HepG2 (cell line): ENCODE measurements at regions not wholly inside any gene's neighbourhood (a gene's known extent, or its start where the extent isn't known, plus 50 kb on each side); places are given as distances from the start of the nearest gene placed in this dataset.

Experiments
- ATAC-seq: fragments of 200-7000 bp; cut with Tn5 transposase; 3 replicates; pipeline ENCODE4 v1.9.1; 2020; ENCODE audit warnings: mild to moderate bottlenecking, moderate library complexity
- BruUV-seq: library from RNA; stranded (reverse); fragments of 400-500 nt; replicated peaks from 2 replicates; lab custom pipeline; 2021; lab: Mats Ljungman, UMichigan
- CTCF ChIA-PET: fragments of 300-600 bp; formaldehyde crosslinking; extraction: SDS; loops from one replicate; lab custom pipeline; 2021; ENCODE audit warnings: low total read pairs, inconsistent platforms, low intra/inter-chr PET ratio; lab: Yijun Ruan, JAX
- POLR2A ChIA-PET: fragments of 350-600 bp; sonication (Branson Sonifier 250); formaldehyde crosslinking; loops from one replicate; lab custom pipeline; 2020; ENCODE audit warnings: antibody characterized with exemption, inconsistent platforms; lab: Yijun Ruan, JAX
- DNase-seq: peaks from one replicate; pipeline ENCODE4 v3.0.0-alpha.2; 2015; ENCODE audit warnings: low spot score
- FAIRE-seq: peaks from 3 replicates; lab custom pipeline; 2011; peaks lifted over from hg19 to GRCh38; lab: Jason Lieb, UNC
- H2AFZ ChIP-seq: one replicate; pipeline ENCODE4 v1.6.1; 2011; ENCODE audit warnings: low read length, inconsistent platforms
- H3K27ac ChIP-seq: fragments of 300-600 bp; 3 replicates; pipeline ENCODE4 v1.8.0; 2011; ENCODE audit warnings: mixed run types, mild to moderate bottlenecking, mixed read lengths, low read length, inconsistent platforms; ENCODE audit not compliant: insufficient read depth; ENCODE audit errors: extremely low read length
- H3K27me3 ChIP-seq, 2 experiments: fragments of 200-600 bp in 1 of 2; 2 replicates in 1 of 2; 3 replicates in 1 of 2; pipeline versions ENCODE4 v1.6.0 to v1.8.0; 2011; ENCODE audit warnings: low read length in 2 of 2, mild to moderate bottlenecking in 2 of 2, moderate library complexity in 2 of 2, inconsistent platforms in 1 of 2; ENCODE audit not compliant: insufficient read depth in 2 of 2, control insufficient read depth in 1 of 2
- H3K36me3 ChIP-seq, 2 experiments: fragments of 200-600 bp in 1 of 2; replicated peaks in 1 of 2; 2 replicates in 1 of 2; 3 replicates in 1 of 2; pipeline versions ENCODE4 v1.5.1 to v1.8.0; 2011; ENCODE audit warnings: low read length in 2 of 2, inconsistent platforms in 1 of 2; ENCODE audit not compliant: insufficient read depth in 2 of 2, control insufficient read depth in 1 of 2
- H3K4me1 ChIP-seq: 2 replicates; pipeline ENCODE4 v1.5.1; 2012; ENCODE audit warnings: low read length, inconsistent platforms; ENCODE audit not compliant: insufficient read depth
- H3K4me2 ChIP-seq: 2 replicates; pipeline ENCODE4 v1.6.0; 2011; ENCODE audit warnings: low read depth, low read length, inconsistent platforms
- H3K4me3 ChIP-seq, 3 experiments: fragments of 200-600 bp in 1 of 3; sonication (generic), shearing (Covaris generic) in 1 of 3; replicated peaks in 1 of 3; 2 replicates each; pipeline ENCODE4 v1.5.1; 2011 to 2016; ENCODE audit warnings: low read length in 3 of 3, inconsistent platforms in 2 of 3, low read depth in 2 of 3, mild to moderate bottlenecking in 2 of 3, control low read depth in 1 of 3, mixed read lengths in 1 of 3; ENCODE audit not compliant: insufficient read depth in 1 of 3
- H3K79me2 ChIP-seq: one replicate; pipeline ENCODE4 v1.6.1; 2011; ENCODE audit warnings: low read length, inconsistent platforms; ENCODE audit not compliant: insufficient read depth
- H3K9ac ChIP-seq: 2 replicates; pipeline ENCODE4 v1.6.0; 2011; ENCODE audit warnings: mild to moderate bottlenecking, low read depth, low read length, inconsistent platforms; ENCODE audit not compliant: insufficient read depth
- H3K9me3 ChIP-seq: 2 replicates; pipeline ENCODE4 v1.5.1; 2012; ENCODE audit warnings: mild to moderate bottlenecking, low read length
- H4K20me1 ChIP-seq: 2 replicates; pipeline ENCODE4 v1.6.0; 2011; ENCODE audit warnings: inconsistent platforms, mild to moderate bottlenecking, low read length, moderate library complexity; ENCODE audit not compliant: insufficient read depth
- ARNT2 ChIP-seq: sonication (generic); formaldehyde crosslinking; IDR thresholded peaks from 2 replicates; pipeline ENCODE4 v1.8.0; 2022; ENCODE audit warnings: mild to moderate bottlenecking, low read depth, missing genetic modification reagents, moderate library complexity
- CCDC6 ChIP-seq: sonication (generic); formaldehyde crosslinking; IDR thresholded peaks from 2 replicates; pipeline ENCODE4 v1.8.1; 2022; ENCODE audit warnings: mild to moderate bottlenecking, missing genetic modification reagents, moderate library complexity
- CTCF ChIP-seq: sonication (generic); formaldehyde crosslinking; IDR thresholded peaks from 2 replicates; pipeline ENCODE4 v1.5.0; 2020; ENCODE audit warnings: mild to moderate bottlenecking, missing genetic modification reagents, moderate library complexity
- HMGXB4 ChIP-seq, 2 experiments: sonication (generic) in 1 of 2; formaldehyde crosslinking in 1 of 2; IDR thresholded peaks; 2 replicates each; pipeline versions ENCODE4 v1.4.0 to v1.6.1; 2018 to 2020; ENCODE audit warnings: missing genetic modification reagents in 2 of 2, borderline replicate concordance in 1 of 2, low read depth in 1 of 2, mild to moderate bottlenecking in 1 of 2, missing biosample characterization in 1 of 2
- HNRNPH1 ChIP-seq: fragments of 200-400 bp; formaldehyde crosslinking; optimal IDR thresholded peaks from 2 replicates; pipeline ENCODE3; 2017; ENCODE audit warnings: mild to moderate bottlenecking, low read depth, low read length
- NR2F6 ChIP-seq, 2 experiments: IDR thresholded peaks; 2 replicates each; pipeline ENCODE4 v1.6.1; 2016; ENCODE audit warnings: antibody characterized with exemption in 1 of 2, mild to moderate bottlenecking in 1 of 2
- SAP130 ChIP-seq: IDR thresholded peaks from 2 replicates; pipeline ENCODE4 v1.6.1; 2016; ENCODE audit warnings: low read depth
- ZNF749 ChIP-seq: sonication (generic); formaldehyde crosslinking; IDR thresholded peaks from 2 replicates; pipeline ENCODE4 v1.8.0; 2022; ENCODE audit warnings: mild to moderate bottlenecking, missing genetic modification reagents, moderate library complexity, borderline replicate concordance
- ZNF777 ChIP-seq: sonication (generic); formaldehyde crosslinking; IDR thresholded peaks from 2 replicates; pipeline ENCODE4 v1.4.0; 2020; ENCODE audit warnings: missing genetic modification reagents
- ZNF792 ChIP-seq: IDR thresholded peaks from 2 replicates; pipeline ENCODE4 v1.6.1; 2016
- in situ Hi-C: cut with HindIII; loops from 2 replicates; pipeline ENCODE4 v1.10.0; 2017; ENCODE audit warnings: low pct_unique_long_range_greater_than_20kb; ENCODE audit not compliant: extremely low pct_ligation_motif_present
- intact Hi-C: fragments of 100-400 bp; cut with micrococcal nuclease; formaldehyde crosslinking; loops from one replicate; pipeline ENCODE4 v1.10.0; 2022; ENCODE audit not compliant: unreplicated experiment
- TF ChIP-seq, protein P1 (sequence below): sonication (generic); formaldehyde crosslinking; IDR thresholded peaks from 2 replicates; pipeline ENCODE4 v1.4.0; 2020; ENCODE audit warnings: mild to moderate bottlenecking, missing genetic modification reagents
- TF ChIP-seq, protein P2 (sequence below): IDR thresholded peaks from 2 replicates; pipeline ENCODE4 v1.6.1; 2012; ENCODE audit warnings: low read depth, low read length, improper control_type of control experiment

GRCh38 chr21:27292229-27292628 lies 325.3 kb upstream of the ADAMTS5 start:
- ATAC-seq (no peak), DNase-seq (no peak), FAIRE-seq (no peak)
- no peak overlapping the region for H2AFZ ChIP-seq
- in situ Hi-C loops = no loop called here
- no peak overlapping the region for H3K4me2 ChIP-seq
- H3K27me3 ChIP-seq = no peaks in the 10 kb centered on the region
- H3K36me3 ChIP-seq = no peaks in the 10 kb centered on the region
- no peak overlapping the region for H3K27ac ChIP-seq
- H3K9ac ChIP-seq = no peak overlapping the region
- intact Hi-C loops = no loop called here
- peaks cover 86% of the 10 kb centered on the region for H3K9me3 ChIP-seq
- POLR2A ChIA-PET = no interaction called here
- no TSS peak for BruUV-seq
- no peak overlapping the region for H3K4me3 ChIP-seq
- H3K79me2 ChIP-seq = no peaks in the 10 kb centered on the region
- H3K4me1 ChIP-seq = no peaks in the 10 kb centered on the region
- no peaks in the 10 kb centered on the region for H4K20me1 ChIP-seq
- CTCF ChIA-PET = no interaction called here
- TF ChIP-seq, protein P1, sequence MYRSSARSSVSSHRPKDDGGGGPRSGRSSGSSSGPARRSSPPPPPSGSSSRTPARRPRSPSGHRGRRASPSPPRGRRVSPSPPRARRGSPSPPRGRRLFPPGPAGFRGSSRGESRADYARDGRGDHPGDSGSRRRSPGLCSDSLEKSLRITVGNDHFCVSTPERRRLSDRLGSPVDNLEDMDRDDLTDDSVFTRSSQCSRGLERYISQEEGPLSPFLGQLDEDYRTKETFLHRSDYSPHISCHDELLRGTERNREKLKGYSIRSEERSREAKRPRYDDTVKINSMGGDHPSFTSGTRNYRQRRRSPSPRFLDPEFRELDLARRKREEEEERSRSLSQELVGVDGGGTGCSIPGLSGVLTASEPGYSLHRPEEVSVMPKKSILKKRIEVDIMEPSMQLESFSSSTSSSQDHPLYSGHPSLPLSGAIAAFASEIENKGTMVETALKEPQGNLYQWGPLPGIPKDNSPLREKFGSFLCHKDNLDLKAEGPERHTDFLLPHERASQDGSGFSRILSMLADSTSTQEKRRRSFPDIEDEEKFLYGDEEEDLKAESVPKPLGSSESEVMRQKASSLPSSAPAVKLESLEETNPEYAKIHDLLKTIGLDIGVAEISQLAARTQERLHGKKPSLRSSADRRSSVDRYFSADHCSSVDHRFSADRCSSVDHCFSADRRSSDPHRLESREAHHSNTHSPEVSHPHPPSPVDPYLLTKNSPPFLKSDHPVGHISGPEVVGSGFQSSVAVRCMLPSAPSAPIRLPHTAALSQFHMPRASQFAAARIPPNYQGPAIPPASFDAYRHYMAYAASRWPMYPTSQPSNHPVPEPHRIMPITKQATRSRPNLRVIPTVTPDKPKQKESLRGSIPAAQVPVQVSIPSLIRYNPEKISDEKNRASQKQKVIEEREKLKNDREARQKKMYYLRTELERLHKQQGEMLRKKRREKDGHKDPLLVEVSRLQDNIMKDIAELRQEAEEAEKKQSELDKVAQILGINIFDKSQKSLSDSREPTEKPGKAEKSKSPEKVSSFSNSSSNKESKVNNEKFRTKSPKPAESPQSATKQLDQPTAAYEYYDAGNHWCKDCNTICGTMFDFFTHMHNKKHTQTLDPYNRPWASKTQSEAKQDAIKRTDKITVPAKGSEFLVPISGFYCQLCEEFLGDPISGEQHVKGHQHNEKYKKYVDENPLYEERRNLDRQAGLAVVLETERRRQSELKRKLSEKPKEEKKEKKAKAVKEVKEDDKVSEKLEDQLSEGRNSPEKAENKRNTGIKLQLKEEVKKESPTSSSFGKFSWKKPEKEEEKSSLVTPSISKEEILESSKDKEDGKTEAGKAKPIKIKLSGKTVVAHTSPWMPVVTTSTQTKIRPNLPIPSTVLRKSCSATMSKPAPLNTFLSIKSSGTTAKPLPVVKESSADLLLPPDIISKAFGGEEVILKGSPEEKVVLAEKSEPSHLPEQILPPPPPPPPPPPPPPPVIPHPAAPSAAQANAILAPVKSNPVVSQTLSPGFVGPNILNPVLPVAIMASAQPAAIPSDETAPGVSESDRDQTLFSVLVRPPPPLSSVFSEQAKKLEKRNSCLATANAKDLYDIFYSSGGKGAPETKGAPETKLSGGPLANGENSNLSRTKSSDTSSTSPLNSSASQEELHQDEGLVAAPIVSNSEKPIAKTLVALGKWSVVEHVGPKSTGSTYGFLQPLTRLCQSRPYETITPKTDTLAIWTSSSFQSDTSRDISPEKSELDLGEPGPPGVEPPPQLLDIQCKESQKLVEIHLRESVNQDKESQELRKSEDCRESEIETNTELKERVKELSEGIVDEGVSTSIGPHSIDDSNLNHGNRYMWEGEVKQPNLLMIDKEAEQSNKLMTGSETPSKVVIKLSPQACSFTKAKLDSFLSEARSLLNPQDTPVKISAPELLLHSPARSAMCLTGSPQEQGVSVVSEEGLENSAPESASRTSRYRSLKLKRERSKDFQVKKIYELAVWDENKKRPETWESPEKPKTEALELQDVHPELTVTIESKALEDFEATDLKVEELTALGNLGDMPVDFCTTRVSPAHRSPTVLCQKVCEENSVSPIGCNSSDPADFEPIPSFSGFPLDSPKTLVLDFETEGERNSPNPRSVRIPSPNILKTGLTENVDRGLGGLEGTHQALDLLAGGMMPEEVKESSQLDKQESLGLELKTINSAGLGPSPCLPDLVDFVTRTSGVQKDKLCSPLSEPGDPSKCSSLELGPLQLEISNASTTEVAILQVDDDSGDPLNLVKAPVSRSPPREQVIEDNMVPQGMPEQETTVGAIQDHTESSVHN (CRISPR knock-in tag) = no peak
- TF ChIP-seq ARNT2 (CRISPR knock-in tag) = no peak
- TF ChIP-seq CCDC6 (CRISPR knock-in tag) = no peak
- no peak for TF ChIP-seq HNRNPH1
- TF ChIP-seq, protein P2, sequence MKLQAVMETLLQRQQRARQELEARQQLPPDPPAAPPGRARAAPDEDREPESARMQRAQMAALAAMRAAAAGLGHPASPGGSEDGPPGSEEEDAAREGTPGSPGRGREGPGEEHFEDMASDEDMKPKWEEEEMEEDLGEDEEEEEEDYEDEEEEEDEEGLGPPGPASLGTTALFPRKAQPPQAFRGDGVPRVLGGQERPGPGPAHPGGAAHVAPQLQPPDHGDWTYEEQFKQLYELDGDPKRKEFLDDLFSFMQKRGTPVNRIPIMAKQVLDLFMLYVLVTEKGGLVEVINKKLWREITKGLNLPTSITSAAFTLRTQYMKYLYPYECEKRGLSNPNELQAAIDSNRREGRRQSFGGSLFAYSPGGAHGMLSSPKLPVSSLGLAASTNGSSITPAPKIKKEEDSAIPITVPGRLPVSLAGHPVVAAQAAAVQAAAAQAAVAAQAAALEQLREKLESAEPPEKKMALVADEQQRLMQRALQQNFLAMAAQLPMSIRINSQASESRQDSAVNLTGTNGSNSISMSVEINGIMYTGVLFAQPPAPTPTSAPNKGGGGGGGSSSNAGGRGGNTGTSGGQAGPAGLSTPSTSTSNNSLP = no peak
- TF ChIP-seq HMGXB4 (CRISPR knock-in tag; IDR thresholded peaks at IDR 0.05; ENCODE audit: borderline replicate concordance in 1 of 2, low read depth in 1 of 2) = no peak
- no peak for TF ChIP-seq ZNF749 (CRISPR knock-in tag)
- TF ChIP-seq CTCF (CRISPR knock-in tag) = no peak
- no peak for TF ChIP-seq ZNF777 (CRISPR knock-in tag)
- TF ChIP-seq SAP130 = no peak
- TF ChIP-seq NR2F6 (IDR thresholded peaks at IDR 0.05) = no peak
- no peak for TF ChIP-seq NR2F6 (CRISPR knock-in tag; IDR thresholded peaks at IDR 0.05)
- TF ChIP-seq ZNF792 = no peak
